ENCODE measurements at regions not wholly inside any gene's neighbourhood (a gene's known extent, or its start where the extent isn't known, plus 50 kb on each side); places are given as distances from the start of the nearest gene placed in this dataset.

DNA sequence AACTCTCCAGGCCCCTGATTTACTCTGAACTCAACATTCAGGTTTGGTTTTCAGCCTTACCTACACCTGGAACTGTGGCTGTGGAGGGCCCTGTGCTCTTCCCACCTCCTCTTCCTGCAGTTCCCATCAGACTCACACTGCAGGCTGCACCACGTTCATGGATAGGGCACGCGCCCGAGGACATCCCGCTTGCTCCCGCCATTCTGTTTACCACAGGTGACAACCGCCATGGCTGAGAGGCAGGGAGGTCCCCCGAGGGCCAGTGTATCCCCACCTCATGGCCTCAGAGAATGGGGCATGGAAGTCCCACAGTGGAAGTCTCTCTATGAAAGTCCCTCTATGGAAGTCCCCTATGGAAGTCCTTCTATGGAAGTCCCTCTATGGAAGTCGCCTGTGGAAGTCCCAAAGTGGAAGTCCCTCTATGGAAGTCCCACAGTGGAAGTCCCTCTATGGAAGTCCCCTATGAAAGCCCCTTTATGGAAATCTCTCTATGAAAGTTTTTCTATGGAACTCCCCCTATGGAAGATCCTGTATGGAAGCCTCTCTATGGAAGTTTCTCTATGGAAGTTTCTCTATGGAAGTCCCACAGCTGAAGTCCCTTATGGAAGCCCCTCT is 358.4 kb upstream of the SALL3 start:
- Histone ChIP-seq H3K9me3 (ENCODE audit: insufficient read depth, low read length) (peaks cover 31% of the 10 kb centered on the region), H3K4me3 (ENCODE audit: insufficient read length, low read depth) (no peak overlapping the region), H3K9ac (ENCODE audit: insufficient read length, low read depth) (no peak overlapping the region), H3K4me1 (ENCODE audit: insufficient read depth, insufficient read length) (peaks cover 7% of the 10 kb centered on the region), H3K36me3 (ENCODE audit: insufficient read depth, insufficient read length, low read length) (no peaks in the 10 kb centered on the region), H3K27me3 (ENCODE audit: insufficient read depth, insufficient read length) (peaks cover 92% of the 10 kb centered on the region)
- TF ChIP-seq YY1 (IDR thresholded peaks at IDR 0.05; ENCODE audit: insufficient read depth, insufficient read length), result no peak
- TF ChIP-seq ZNF274 (IDR thresholded peaks at IDR 0.05; ENCODE audit: low read depth, low read length), result no peak
- no peak for TF ChIP-seq SUZ12 (IDR thresholded peaks at IDR 0.05; ENCODE audit: extremely low read depth, insufficient read depth, insufficient read length)
- DNase-seq (ENCODE audit: low read depth, low spot score), result no peak

DNA sequence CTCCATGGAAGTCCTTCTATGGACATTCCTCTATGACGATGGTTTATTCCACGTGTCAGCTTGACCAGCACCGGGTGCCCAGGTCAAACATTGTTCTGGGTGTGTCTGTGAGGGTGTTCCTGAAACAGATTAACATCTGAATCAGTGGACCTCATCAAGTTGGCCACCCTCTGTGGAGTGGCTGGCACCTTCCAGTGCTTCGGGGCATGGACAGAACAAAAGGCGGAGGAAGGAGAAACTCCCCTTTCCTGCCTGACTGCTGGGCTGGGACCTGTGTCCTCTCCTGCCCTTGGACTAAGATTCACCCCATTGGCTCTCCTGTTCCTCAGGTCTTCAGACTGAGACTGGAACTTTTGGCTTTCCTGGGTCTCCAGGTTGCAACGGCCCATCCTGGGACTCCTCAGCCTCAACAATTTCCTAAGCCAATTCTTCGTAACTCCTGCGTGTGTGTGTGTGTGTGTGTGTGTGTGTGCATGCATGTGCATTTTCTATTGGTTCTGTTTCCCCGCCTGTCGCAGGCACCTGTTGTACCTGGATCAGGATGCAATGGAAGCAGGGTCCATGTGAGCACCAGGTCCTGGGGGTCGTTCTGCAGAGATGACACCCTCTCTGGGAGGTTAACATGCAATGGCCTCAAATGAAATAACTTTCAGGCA is 357.2 kb upstream of the SALL3 start:
- no peak overlapping the region for H3K4me3 ChIP-seq (ENCODE audit: insufficient read length, low read depth)
- no peak overlapping the region for H3K9ac ChIP-seq (ENCODE audit: insufficient read length, low read depth)
- no peak for DNase-seq (ENCODE audit: low read depth, low spot score)
- TF ChIP-seq ZNF274 (IDR thresholded peaks at IDR 0.05; ENCODE audit: low read depth, low read length) (no peak), SUZ12 (IDR thresholded peaks at IDR 0.05; ENCODE audit: extremely low read depth, insufficient read depth, insufficient read length) (no peak), YY1 (IDR thresholded peaks at IDR 0.05; ENCODE audit: insufficient read depth, insufficient read length) (no peak)
- peaks cover 81% of the 10 kb centered on the region for H3K27me3 ChIP-seq (ENCODE audit: insufficient read depth, insufficient read length)
- H3K9me3 ChIP-seq (ENCODE audit: insufficient read depth, low read length), result peaks cover 20% of the 10 kb centered on the region; the same call in 1 of the 2 replicates
- peaks cover 7% of the 10 kb centered on the region for H3K4me1 ChIP-seq (ENCODE audit: insufficient read depth, insufficient read length)
- no peaks in the 10 kb centered on the region for H3K36me3 ChIP-seq (ENCODE audit: insufficient read depth, insufficient read length, low read length)

DNA sequence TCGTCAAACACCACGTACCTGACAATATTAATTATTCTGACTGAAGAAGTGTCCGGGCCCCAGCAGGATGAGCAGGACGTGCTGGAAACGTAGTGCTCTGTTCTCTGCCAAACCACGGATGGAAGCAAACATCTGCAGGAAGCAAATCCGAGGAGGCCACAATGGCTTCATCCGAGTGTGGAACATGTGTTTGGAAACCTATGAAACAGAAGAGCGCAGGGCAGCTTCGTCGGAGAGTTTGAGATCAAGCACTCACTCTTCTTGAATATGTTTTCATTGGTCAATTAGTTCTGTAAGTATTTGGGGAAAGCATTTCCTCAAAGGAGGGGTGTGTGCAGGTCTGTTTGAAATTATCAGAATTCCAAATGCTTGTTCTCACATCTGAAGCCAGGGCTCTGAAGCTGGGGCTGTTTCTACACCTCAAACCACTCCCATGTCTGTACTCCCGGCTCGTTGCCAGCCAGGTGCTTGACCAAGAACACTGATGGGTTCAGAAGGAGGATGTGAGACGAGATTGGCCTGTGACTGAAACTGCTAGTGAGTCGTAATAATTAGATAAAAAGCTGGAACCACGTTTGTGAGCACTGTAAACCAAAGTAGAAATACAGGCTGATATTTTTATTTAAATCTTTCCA is 356.6 kb upstream of the SALL3 start:
- no peak overlapping the region for H3K4me3 ChIP-seq (ENCODE audit: insufficient read length, low read depth)
- no peaks in the 10 kb centered on the region for H3K36me3 ChIP-seq (ENCODE audit: insufficient read depth, insufficient read length, low read length)
- no peak for TF ChIP-seq SUZ12 (IDR thresholded peaks at IDR 0.05; ENCODE audit: extremely low read depth, insufficient read depth, insufficient read length)
- no peak for TF ChIP-seq ZNF274 (IDR thresholded peaks at IDR 0.05; ENCODE audit: low read depth, low read length)
- TF ChIP-seq YY1 (IDR thresholded peaks at IDR 0.05; ENCODE audit: insufficient read depth, insufficient read length), result no peak
- DNase-seq (ENCODE audit: low read depth, low spot score), result no peak
- peaks cover 7% of the 10 kb centered on the region for H3K4me1 ChIP-seq (ENCODE audit: insufficient read depth, insufficient read length)
- no peak overlapping the region for H3K9ac ChIP-seq (ENCODE audit: insufficient read length, low read depth)
- peaks cover 20% of the 10 kb centered on the region; the same call in 1 of the 2 replicates for H3K9me3 ChIP-seq (ENCODE audit: insufficient read depth, low read length)
- peaks cover 74% of the 10 kb centered on the region for H3K27me3 ChIP-seq (ENCODE audit: insufficient read depth, insufficient read length)

DNA sequence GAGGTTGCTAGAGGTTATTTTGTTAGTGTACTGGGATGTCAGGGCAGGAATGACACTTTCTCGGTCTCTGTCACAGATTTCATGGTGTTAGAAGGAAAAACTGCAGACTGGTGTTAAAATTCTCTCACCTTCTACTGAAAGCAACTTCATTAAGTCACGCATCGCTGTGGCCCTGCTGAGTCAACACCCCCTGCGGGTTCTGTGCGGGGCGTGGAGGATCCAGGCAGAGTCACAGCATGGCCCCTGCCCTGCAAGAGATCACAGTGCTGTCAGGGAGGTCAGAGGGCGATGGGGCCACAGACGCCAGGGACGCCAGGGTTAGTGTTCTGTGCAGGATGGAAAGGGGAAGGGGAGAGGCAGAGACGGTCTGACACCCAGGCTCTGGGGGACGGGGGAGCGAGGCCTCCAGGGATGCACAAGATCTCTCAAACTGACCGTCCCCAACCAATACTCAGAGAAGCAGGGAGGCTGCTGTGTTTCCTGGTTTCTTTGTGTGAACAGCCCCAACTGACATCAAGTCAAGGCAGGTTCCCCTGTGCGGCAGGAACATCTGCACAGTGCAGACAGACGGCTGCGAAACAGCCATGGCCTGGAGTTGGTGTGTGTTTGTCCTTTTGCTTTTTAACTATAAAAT is 354.9 kb upstream of the SALL3 start:
- TF ChIP-seq SUZ12 (IDR thresholded peaks at IDR 0.05; ENCODE audit: extremely low read depth, insufficient read depth, insufficient read length) (no peak), YY1 (IDR thresholded peaks at IDR 0.05; ENCODE audit: insufficient read depth, insufficient read length) (no peak), ZNF274 (IDR thresholded peaks at IDR 0.05; ENCODE audit: low read depth, low read length) (no peak)
- no peaks in the 10 kb centered on the region for H3K4me1 ChIP-seq (ENCODE audit: insufficient read depth, insufficient read length)
- peaks cover 20% of the 10 kb centered on the region; the same call in 1 of the 2 replicates for H3K9me3 ChIP-seq (ENCODE audit: insufficient read depth, low read length)
- no peak overlapping the region for H3K9ac ChIP-seq (ENCODE audit: insufficient read length, low read depth)
- no peak overlapping the region for H3K4me3 ChIP-seq (ENCODE audit: insufficient read length, low read depth)
- no peak for DNase-seq (ENCODE audit: low read depth, low spot score)
- peaks cover 65% of the 10 kb centered on the region for H3K27me3 ChIP-seq (ENCODE audit: insufficient read depth, insufficient read length)
- H3K36me3 ChIP-seq (ENCODE audit: insufficient read depth, insufficient read length, low read length), result no peaks in the 10 kb centered on the region

DNA sequence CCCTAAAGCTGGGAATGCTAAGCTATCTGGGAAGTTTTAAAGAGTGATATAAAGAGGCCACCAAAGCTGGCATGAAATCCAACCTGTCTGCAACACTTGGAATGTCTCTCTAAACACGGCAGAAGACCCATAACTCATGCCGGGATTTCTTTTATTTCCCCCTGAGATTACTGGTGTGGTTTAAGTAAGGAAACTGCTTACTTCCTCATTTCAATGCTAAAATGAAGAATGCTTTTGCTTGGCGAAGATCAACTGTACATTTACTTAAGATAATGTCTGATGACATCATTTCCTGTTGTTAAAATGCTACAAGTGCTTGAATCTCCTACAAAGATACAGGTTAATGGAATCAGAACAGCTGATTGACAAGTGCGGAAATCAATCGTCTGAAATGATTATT is 353.8 kb upstream of the SALL3 start:
- H3K27me3 ChIP-seq (ENCODE audit: insufficient read depth, insufficient read length), result peaks cover 58% of the 10 kb centered on the region
- no peak overlapping the region for H3K9ac ChIP-seq (ENCODE audit: insufficient read length, low read depth)
- DNase-seq (ENCODE audit: low read depth, low spot score), result no peak
- H3K36me3 ChIP-seq (ENCODE audit: insufficient read depth, insufficient read length, low read length), result no peaks in the 10 kb centered on the region
- H3K4me1 ChIP-seq (ENCODE audit: insufficient read depth, insufficient read length), result no peaks in the 10 kb centered on the region
- H3K4me3 ChIP-seq (ENCODE audit: insufficient read length, low read depth), result no peak overlapping the region
- peaks cover 18% of the 10 kb centered on the region; the same call in 1 of the 2 replicates for H3K9me3 ChIP-seq (ENCODE audit: insufficient read depth, low read length)
- TF ChIP-seq SUZ12 (IDR thresholded peaks at IDR 0.05; ENCODE audit: extremely low read depth, insufficient read depth, insufficient read length) (no peak), YY1 (IDR thresholded peaks at IDR 0.05; ENCODE audit: insufficient read depth, insufficient read length) (no peak), ZNF274 (IDR thresholded peaks at IDR 0.05; ENCODE audit: low read depth, low read length) (no peak)

DNA sequence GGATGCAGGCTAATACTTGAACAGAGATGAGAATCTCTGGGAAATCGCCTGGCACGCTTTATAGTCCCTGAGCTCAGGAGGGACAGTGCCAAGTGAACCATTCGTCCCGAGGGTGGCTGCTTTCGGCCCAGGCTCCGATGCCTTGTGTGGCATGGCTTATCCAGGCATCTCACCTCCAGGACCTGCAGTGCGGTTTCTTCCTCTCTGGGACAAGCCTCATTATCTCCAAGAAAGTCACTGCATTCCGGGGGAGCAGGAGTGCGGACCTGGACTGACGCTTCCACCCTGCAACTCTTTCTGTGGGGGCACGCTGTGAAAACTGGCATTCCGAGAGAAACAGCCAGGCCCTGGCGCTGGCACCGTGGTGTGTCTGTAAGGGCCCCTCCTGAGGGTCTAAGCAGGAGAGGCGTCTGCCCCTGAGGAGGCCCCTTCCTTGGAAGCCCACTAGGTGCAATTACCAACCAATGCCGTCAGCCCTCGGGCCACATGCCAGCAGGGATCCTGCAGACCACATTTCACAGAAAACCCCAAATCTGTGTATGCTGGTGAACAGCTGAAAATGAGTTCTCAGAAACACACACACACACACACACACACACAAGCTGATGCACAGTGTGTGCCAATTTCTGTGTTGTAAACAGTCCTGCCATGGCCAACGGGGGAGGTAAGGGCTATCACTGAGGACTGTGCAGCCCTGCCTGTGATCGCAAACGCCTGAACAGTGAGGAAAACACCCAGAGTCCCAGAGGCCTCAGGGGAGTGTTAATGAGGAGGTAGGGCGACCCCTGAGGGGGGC is 351.9 kb upstream of the SALL3 start:
- TF ChIP-seq ZNF274 (IDR thresholded peaks at IDR 0.05; ENCODE audit: low read depth, low read length) (no peak), SUZ12 (IDR thresholded peaks at IDR 0.05; ENCODE audit: extremely low read depth, insufficient read depth, insufficient read length) (no peak), YY1 (IDR thresholded peaks at IDR 0.05; ENCODE audit: insufficient read depth, insufficient read length) (no peak)
- Histone ChIP-seq H3K36me3 (ENCODE audit: insufficient read depth, insufficient read length, low read length) (no peaks in the 10 kb centered on the region), H3K9ac (ENCODE audit: insufficient read length, low read depth) (no peak overlapping the region), H3K4me3 (ENCODE audit: insufficient read length, low read depth) (no peak overlapping the region), H3K9me3 (ENCODE audit: insufficient read depth, low read length) (no peaks in the 10 kb centered on the region), H3K27me3 (ENCODE audit: insufficient read depth, insufficient read length) (peaks cover 39% of the 10 kb centered on the region), H3K4me1 (ENCODE audit: insufficient read depth, insufficient read length) (no peaks in the 10 kb centered on the region)
- no peak for DNase-seq (ENCODE audit: low read depth, low spot score)
